ENCODE measurements at regions not wholly inside any gene's neighbourhood (a gene's known extent, or its start where the extent isn't known, plus 50 kb on each side); places are given as distances from the start of the nearest gene placed in this dataset.

GRCh38 chr18:34550902-34551301 is 159.2 kb upstream of the DTNA start:
- no peak for TF ChIP-seq POLR2AphosphoS5 (IDR thresholded peaks at IDR 0.05; ENCODE audit: low read depth, low read length)
- no peak for TF ChIP-seq POLR2A (IDR thresholded peaks at IDR 0.05; ENCODE audit: low read depth, low read length)

All from GM12892 (cell line).